ENCODE measurements at regions not wholly inside any gene's neighbourhood (a gene's known extent, or its start where the extent isn't known, plus 50 kb on each side); places are given as distances from the start of the nearest gene placed in this dataset.

DNA sequence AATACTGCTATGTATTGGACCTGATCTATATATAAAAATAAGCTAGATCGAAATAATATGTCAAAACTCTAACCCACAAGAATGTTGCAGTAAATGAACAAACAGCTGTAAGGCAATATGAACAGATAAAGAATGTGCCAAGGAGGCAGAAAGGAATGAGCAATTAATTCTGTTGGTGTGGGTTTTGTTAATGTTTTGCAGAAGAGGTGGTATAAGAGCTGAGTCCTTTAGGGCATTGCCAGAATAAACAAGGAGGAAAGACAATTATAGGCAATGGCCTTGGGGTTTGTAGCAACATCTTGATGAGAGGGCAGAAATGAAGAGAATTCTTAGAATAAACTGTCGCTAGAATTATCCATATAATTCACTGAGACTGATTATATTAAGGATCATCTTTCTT is 240.9 kb upstream of the GULP1 start:
- no peak overlapping the region for H3K27ac ChIP-seq
- ATAC-seq (no peak), DNase-seq (no peak)
- H3K4me3 ChIP-seq: no peak overlapping the region
- no peaks in the 10 kb centered on the region for H3K36me3 ChIP-seq
- TF ChIP-seq, protein P1, sequence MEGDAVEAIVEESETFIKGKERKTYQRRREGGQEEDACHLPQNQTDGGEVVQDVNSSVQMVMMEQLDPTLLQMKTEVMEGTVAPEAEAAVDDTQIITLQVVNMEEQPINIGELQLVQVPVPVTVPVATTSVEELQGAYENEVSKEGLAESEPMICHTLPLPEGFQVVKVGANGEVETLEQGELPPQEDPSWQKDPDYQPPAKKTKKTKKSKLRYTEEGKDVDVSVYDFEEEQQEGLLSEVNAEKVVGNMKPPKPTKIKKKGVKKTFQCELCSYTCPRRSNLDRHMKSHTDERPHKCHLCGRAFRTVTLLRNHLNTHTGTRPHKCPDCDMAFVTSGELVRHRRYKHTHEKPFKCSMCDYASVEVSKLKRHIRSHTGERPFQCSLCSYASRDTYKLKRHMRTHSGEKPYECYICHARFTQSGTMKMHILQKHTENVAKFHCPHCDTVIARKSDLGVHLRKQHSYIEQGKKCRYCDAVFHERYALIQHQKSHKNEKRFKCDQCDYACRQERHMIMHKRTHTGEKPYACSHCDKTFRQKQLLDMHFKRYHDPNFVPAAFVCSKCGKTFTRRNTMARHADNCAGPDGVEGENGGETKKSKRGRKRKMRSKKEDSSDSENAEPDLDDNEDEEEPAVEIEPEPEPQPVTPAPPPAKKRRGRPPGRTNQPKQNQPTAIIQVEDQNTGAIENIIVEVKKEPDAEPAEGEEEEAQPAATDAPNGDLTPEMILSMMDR (IDR thresholded peaks at IDR 0.05): no peak
- intact Hi-C loops (cut with DNase I): no loop called here
- no peaks in the 10 kb centered on the region for H3K9me3 ChIP-seq
- no peaks in the 10 kb centered on the region for H3K27me3 ChIP-seq (ENCODE audit: low read depth)
- no peaks in the 10 kb centered on the region for H3K4me1 ChIP-seq

- Histone ChIP-seq H3K36me3 (no peaks in the 10 kb centered on the region), H3K27ac (no peak overlapping the region), H3K27me3 (ENCODE audit: low read depth) (no peaks in the 10 kb centered on the region), H3K4me1 (no peaks in the 10 kb centered on the region), H3K9me3 (no peaks in the 10 kb centered on the region), H3K4me3 (no peak overlapping the region)
- intact Hi-C loops (cut with DNase I): no loop called here
- TF ChIP-seq, protein P1 (IDR thresholded peaks at IDR 0.05): no peak
- ATAC-seq (no peak), DNase-seq (no peak)
Observed at GRCh38 chr2:188051706-188052105, 240.0 kb upstream of the GULP1 start.

GRCh38 chr2:188065386-188065785 is 226.3 kb upstream of the GULP1 start:
- no peak overlapping the region for H3K4me3 ChIP-seq
- no peaks in the 10 kb centered on the region for H3K36me3 ChIP-seq
- DNase-seq (no peak), ATAC-seq (no peak)
- no peaks in the 10 kb centered on the region for H3K4me1 ChIP-seq
- intact Hi-C loops (cut with DNase I): no loop called here
- H3K27me3 ChIP-seq (ENCODE audit: low read depth): no peaks in the 10 kb centered on the region
- no peak overlapping the region for H3K27ac ChIP-seq
- no peaks in the 10 kb centered on the region for H3K9me3 ChIP-seq
- TF ChIP-seq, protein P1 (IDR thresholded peaks at IDR 0.05): no peak

GRCh38 chr2:188068093-188068492 is 223.6 kb upstream of the GULP1 start:
- TF ChIP-seq, protein P1 (IDR thresholded peaks at IDR 0.05): no peak
- Histone ChIP-seq H3K36me3 (no peaks in the 10 kb centered on the region), H3K27me3 (ENCODE audit: low read depth) (no peaks in the 10 kb centered on the region), H3K9me3 (peaks cover 1% of the 10 kb centered on the region), H3K27ac (no peak overlapping the region), H3K4me3 (no peak overlapping the region), H3K4me1 (no peaks in the 10 kb centered on the region)
- intact Hi-C loops (cut with DNase I): no loop called here
- ATAC-seq (no peak), DNase-seq (no peak)

DNA sequence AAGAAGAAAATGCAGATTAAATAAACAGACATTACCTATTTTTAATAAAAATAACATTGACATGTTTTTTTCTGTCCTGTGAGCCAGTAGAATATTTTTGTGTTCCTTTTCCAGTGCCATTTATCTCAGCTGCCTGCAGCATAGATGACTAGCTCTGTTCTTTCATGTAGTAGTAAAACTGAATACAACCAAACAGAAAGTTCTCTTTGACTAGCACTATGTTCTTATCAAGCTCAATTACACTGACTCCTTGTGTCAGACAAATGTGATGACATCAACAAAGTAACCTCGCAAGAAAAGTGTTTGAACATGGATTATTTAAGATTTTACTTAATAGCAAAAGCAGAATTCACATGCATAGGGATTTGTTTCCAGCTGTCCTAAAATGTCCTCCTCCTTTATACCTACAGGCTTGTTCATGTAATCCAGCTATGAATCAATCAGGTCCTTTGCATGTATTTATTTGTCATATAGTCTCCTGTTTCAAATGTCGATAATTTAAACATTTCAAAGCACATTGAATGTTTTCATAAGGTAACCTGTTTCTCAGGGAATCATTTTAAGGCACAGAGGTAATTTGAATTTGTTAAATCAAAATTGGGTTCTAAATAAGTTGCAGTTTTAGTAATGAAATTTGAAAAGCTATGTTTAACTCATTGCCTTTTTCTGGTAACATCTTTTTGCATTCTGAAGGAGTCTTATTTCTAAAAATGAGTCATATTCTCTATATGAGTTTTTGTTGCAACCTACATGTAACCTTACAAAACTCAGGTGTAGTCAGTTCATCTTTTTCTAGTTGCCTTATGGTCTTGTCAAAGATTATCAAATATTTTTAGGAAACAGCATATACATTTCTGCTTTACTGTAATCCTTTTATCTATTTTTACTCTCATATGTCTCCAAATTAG is 215.3 kb upstream of the GULP1 start:
- Histone ChIP-seq H3K9me3 (peaks cover 13% of the 10 kb centered on the region), H3K36me3 (no peaks in the 10 kb centered on the region), H3K27ac (no peak overlapping the region), H3K4me3 (no peak overlapping the region), H3K4me1 (no peaks in the 10 kb centered on the region), H3K27me3 (ENCODE audit: low read depth) (no peaks in the 10 kb centered on the region)
- intact Hi-C loops (cut with DNase I): no loop called here
- no peak for ATAC-seq
- TF ChIP-seq, protein P1 (IDR thresholded peaks at IDR 0.05): no peak
- no peak for DNase-seq
